ENCODE measurements at regions not wholly inside any gene's neighbourhood (a gene's known extent, or its start where the extent isn't known, plus 50 kb on each side); places are given as distances from the start of the nearest gene placed in this dataset.

- H3K79me1 ChIP-seq (ENCODE audit: low read depth in 1 of 2, low read length in 2 of 2): peaks cover 57 to 88% of the 10 kb centered on the region in 2 experiments
- H4K91ac ChIP-seq (ENCODE audit: insufficient read depth, low read depth, low read length): no peak overlapping the region
- no peak overlapping the region for H3K18ac ChIP-seq (ENCODE audit: low read depth, low read length)
- H4K5ac ChIP-seq (ENCODE audit: low read depth, low read length): no peak overlapping the region
- H3K14ac ChIP-seq (replicated peaks; ENCODE audit: low read depth, low read length): no peak overlapping the region
- no peaks in the 10 kb centered on the region for H3K9me3 ChIP-seq (ENCODE audit: control insufficient read depth, insufficient read depth, low read length)
- POLR2A ChIA-PET (ENCODE audit: unreplicated experiment): no interaction called here
- no peak overlapping the region for H3K56ac ChIP-seq (ENCODE audit: extremely low read depth, insufficient read depth, low read length)
- no peak overlapping the region for H3K9ac ChIP-seq (ENCODE audit: low read depth, low read length)
- H2BK5ac ChIP-seq (ENCODE audit: low read depth, low read length, poor library complexity, severe bottlenecking): no peak overlapping the region
- H4K8ac ChIP-seq (ENCODE audit: low read depth in 2 of 2, low read length in 2 of 2): no peak overlapping the region
- intact Hi-C loops (cut with micrococcal nuclease): no loop called here
- no peak overlapping the region for H3K4ac ChIP-seq (ENCODE audit: low read depth, low read length)
- BruUV-seq (replicated peaks): no TSS peak
- DNase-seq (no peak), ATAC-seq (ENCODE audit: low read depth) (no peak)
- H4K20me1 ChIP-seq (ENCODE audit: insufficient read depth, low read length): peaks cover 88% of the 10 kb centered on the region
- in situ Hi-C loops (cut with MboI; ENCODE audit: low sequenced_read_pairs): no loop called here
- no peak overlapping the region for H2AK5ac ChIP-seq (ENCODE audit: low read depth, low read length)
- 50% methylated on average over 1 of the region's 7 CpGs; no CpG with 5 or more reads in 1 of the 2 experiments for WGBS, 2 experiments (ENCODE audit: extremely low coverage in 2 of 2, insufficient read length in 1 of 2)
- no peak overlapping the region for H3K23ac ChIP-seq (ENCODE audit: low read depth, low read length)
- H3K4me1 ChIP-seq (ENCODE audit: control insufficient read depth, insufficient read depth, low read length): peaks cover 25% of the 10 kb centered on the region
- H2AFZ ChIP-seq (replicated peaks; ENCODE audit: low read length, poor library complexity): no peak overlapping the region
- no peak overlapping the region for H2BK120ac ChIP-seq (ENCODE audit: low read depth, low read length)
- no peak overlapping the region for H3K4me2 ChIP-seq (ENCODE audit: low read depth, low read length)
- no peak overlapping the region for H3K27ac ChIP-seq (ENCODE audit: insufficient read depth, low read length)
- H3K9me1 ChIP-seq (ENCODE audit: insufficient read depth, low read length): peaks cover 21% of the 10 kb centered on the region
- H3K4me3 ChIP-seq (ENCODE audit: insufficient read depth, low read depth, low read length): no peak overlapping the region
- no peaks in the 10 kb centered on the region for H3K27me3 ChIP-seq (ENCODE audit: control insufficient read depth, insufficient read depth, low read length)
- H2BK15ac ChIP-seq (ENCODE audit: low read depth, low read length): no peak overlapping the region
- dilution Hi-C loops (cut with HindIII; ENCODE audit: low sequenced_read_pairs, unreplicated experiment): no loop called here
- no peaks in the 10 kb centered on the region for H3K36me3 ChIP-seq (ENCODE audit: control insufficient read depth, insufficient read depth, low read length)
- TF ChIP-seq MAFK (IDR thresholded peaks at IDR 0.05; ENCODE audit: low read depth, low read length): no peak
- TF ChIP-seq CHD1 (IDR thresholded peaks at IDR 0.05; ENCODE audit: low read depth, low read length): no peak
- no peak for TF ChIP-seq NFE2L2 (IDR thresholded peaks at IDR 0.05; ENCODE audit: low read depth, low read length)
- TF ChIP-seq CEBPB (IDR thresholded peaks at IDR 0.05; ENCODE audit: low read depth, low read length): no peak
- no peak for TF ChIP-seq USF2 (IDR thresholded peaks at IDR 0.05; ENCODE audit: low read depth, low read length)
- no peak for TF ChIP-seq SMC3 (IDR thresholded peaks at IDR 0.05; ENCODE audit: low read depth, low read length)
- TF ChIP-seq RAD21 (IDR thresholded peaks at IDR 0.05; ENCODE audit: low read length): no peak
- TF ChIP-seq MAZ (IDR thresholded peaks at IDR 0.05; ENCODE audit: borderline replicate concordance, low read depth, low read length): no peak
- TF ChIP-seq, protein P1, sequence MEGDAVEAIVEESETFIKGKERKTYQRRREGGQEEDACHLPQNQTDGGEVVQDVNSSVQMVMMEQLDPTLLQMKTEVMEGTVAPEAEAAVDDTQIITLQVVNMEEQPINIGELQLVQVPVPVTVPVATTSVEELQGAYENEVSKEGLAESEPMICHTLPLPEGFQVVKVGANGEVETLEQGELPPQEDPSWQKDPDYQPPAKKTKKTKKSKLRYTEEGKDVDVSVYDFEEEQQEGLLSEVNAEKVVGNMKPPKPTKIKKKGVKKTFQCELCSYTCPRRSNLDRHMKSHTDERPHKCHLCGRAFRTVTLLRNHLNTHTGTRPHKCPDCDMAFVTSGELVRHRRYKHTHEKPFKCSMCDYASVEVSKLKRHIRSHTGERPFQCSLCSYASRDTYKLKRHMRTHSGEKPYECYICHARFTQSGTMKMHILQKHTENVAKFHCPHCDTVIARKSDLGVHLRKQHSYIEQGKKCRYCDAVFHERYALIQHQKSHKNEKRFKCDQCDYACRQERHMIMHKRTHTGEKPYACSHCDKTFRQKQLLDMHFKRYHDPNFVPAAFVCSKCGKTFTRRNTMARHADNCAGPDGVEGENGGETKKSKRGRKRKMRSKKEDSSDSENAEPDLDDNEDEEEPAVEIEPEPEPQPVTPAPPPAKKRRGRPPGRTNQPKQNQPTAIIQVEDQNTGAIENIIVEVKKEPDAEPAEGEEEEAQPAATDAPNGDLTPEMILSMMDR (conservative IDR thresholded peaks at IDR 0.05; ENCODE audit: low read depth, low read length): no peak
- no peak for TF ChIP-seq RFX5 (IDR thresholded peaks at IDR 0.05; ENCODE audit: low read depth, low read length)
- no peak for TF ChIP-seq POLR2A (IDR thresholded peaks at IDR 0.05; ENCODE audit: low read depth, low read length)
- no peak for TF ChIP-seq MXI1 (IDR thresholded peaks at IDR 0.05; ENCODE audit: borderline replicate concordance, low read depth, low read length)
- no peak overlapping the region for H2BK20ac ChIP-seq (ENCODE audit: low read depth, low read length)
- CTCF ChIA-PET: interaction anchor here (0.7 kb wide), 1 partner anchor 317 kb away, joined by 3 read pairs; no protein-coding TSS in a partner anchor
- H2AK9ac ChIP-seq (replicated peaks; ENCODE audit: low read depth, low read length, poor library complexity): no peak overlapping the region
Observed at GRCh38 chr2:134201533-134201932, 52.3 kb upstream of the MGAT5 start.
